Progenitor cell of endocrine pancreas (in vitro differentiated cells): ENCODE measurements at regions not wholly inside any gene's neighbourhood (a gene's known extent, or its start where the extent isn't known, plus 50 kb on each side); places are given as distances from the start of the nearest gene placed in this dataset.

Experiments
- DNase-seq: peaks from one replicate; pipeline ENCODE4 v3.0.0; 2021; ENCODE audit warnings: low spot score; ENCODE audit not compliant: unreplicated experiment
- H3K27ac Mint-ChIP-seq: 2 replicates; pipeline ENCODE4 v1.8.0; 2021; ENCODE audit warnings: mild to moderate bottlenecking, moderate library complexity, mixed read lengths
- H3K27me3 Mint-ChIP-seq: 2 replicates; pipeline ENCODE4 v1.8.0; 2021; ENCODE audit warnings: mixed read lengths
- H3K36me3 Mint-ChIP-seq: 2 replicates; pipeline ENCODE4 v1.8.0; 2022; ENCODE audit warnings: mixed read lengths; ENCODE audit not compliant: insufficient read depth
- H3K4me1 Mint-ChIP-seq: 2 replicates; pipeline ENCODE4 v1.8.0; 2021; ENCODE audit warnings: low read depth, mixed read lengths
- H3K4me3 Mint-ChIP-seq: 2 replicates; pipeline ENCODE4 v1.8.0; 2021; ENCODE audit warnings: low read depth, mild to moderate bottlenecking, moderate library complexity, mixed read lengths
- H3K9me3 Mint-ChIP-seq: 2 replicates; pipeline ENCODE4 v1.8.0; 2021; ENCODE audit warnings: low read depth, mixed read lengths
- TF ChIP-seq, protein P1 (sequence below): fragments of 200-600 bp; sonication (generic); IDR thresholded peaks from one replicate; pipeline ENCODE4 v1.5.0; 2021; ENCODE audit warnings: antibody characterized with exemption, mild to moderate bottlenecking; ENCODE audit not compliant: unreplicated experiment

DNA sequence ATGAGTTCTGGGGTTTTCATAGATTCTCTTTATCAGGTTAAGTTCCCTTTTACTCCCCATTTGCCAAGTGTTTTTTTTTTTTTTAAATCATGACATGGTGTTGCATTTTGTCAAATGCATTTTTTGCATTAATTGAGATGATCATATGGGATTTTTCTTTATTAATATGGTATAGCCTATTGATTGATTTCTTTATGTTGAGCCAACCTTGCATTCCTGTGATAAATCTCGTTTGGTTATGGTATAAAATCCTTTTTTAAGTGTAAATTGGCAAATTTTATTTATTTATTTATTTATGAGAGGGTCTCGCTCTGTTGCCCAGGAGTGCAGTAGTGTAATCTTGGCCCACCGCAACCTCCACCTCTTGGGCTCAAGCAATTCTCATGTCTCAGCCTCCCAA, 81.5 kb upstream of the ACVR1 start:
- Mint-ChIP-seq H3K9me3 (peaks cover 27% of the 10 kb centered on the region), H3K4me1 (no peaks in the 10 kb centered on the region), H3K36me3 (no peaks in the 10 kb centered on the region), H3K27ac (no peak overlapping the region), H3K4me3 (no peak overlapping the region), H3K27me3 (no peaks in the 10 kb centered on the region)
- TF ChIP-seq, protein P1, sequence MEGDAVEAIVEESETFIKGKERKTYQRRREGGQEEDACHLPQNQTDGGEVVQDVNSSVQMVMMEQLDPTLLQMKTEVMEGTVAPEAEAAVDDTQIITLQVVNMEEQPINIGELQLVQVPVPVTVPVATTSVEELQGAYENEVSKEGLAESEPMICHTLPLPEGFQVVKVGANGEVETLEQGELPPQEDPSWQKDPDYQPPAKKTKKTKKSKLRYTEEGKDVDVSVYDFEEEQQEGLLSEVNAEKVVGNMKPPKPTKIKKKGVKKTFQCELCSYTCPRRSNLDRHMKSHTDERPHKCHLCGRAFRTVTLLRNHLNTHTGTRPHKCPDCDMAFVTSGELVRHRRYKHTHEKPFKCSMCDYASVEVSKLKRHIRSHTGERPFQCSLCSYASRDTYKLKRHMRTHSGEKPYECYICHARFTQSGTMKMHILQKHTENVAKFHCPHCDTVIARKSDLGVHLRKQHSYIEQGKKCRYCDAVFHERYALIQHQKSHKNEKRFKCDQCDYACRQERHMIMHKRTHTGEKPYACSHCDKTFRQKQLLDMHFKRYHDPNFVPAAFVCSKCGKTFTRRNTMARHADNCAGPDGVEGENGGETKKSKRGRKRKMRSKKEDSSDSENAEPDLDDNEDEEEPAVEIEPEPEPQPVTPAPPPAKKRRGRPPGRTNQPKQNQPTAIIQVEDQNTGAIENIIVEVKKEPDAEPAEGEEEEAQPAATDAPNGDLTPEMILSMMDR, result no peak
- DNase-seq, result no peak

DNA sequence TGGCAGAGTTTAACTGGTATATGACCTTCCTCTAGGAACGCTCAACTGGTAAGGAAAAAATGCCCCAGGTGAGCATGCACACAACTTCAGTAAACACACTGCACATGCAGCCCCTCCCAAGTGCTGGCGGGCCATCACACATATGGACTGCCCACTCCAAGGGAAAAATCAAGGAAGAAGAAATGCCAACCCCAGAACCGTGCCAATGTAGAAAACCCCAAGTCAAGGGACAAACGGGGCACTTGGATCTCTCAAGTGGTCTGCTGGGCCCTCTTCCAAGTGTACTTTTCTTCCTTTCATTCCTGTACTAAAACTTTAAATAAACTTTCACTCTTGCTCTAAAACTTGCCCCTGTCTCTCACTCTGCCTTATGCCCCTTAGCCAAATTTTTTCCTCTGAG, 76.4 kb upstream of the ACVR1 start:
- H3K4me1 Mint-ChIP-seq, result no peaks in the 10 kb centered on the region
- H3K27me3 Mint-ChIP-seq, result peaks cover 5% of the 10 kb centered on the region
- no peak overlapping the region for H3K4me3 Mint-ChIP-seq
- no peak overlapping the region for H3K27ac Mint-ChIP-seq
- no peaks in the 10 kb centered on the region for H3K36me3 Mint-ChIP-seq
- H3K9me3 Mint-ChIP-seq, result peaks cover 9% of the 10 kb centered on the region
- no peak for DNase-seq
- TF ChIP-seq, protein P1, result no peak

DNA sequence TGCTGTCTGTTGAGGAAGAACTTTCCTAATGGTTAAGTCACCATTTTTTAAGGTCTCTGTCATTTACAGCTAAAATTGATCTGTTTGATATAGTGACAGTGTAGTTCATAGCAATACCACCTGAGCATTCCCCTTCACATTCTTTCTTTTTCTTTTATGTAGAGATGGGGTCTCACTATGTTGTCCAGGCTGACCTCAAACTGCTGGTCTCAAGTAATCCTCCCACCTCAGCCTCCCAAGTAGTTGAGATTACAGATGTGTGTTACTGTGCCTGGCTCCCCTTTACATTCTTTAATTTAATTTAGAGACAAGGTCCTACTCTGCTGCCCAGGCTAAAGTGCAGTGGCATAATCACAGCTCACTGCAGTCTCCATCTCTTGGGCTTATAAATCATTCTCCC, 72.7 kb upstream of the ACVR1 start:
- no peak for DNase-seq
- Mint-ChIP-seq H3K36me3 (no peaks in the 10 kb centered on the region), H3K9me3 (no peaks in the 10 kb centered on the region), H3K4me3 (no peak overlapping the region), H3K4me1 (no peaks in the 10 kb centered on the region), H3K27ac (no peak overlapping the region), H3K27me3 (peaks cover 23% of the 10 kb centered on the region)
- TF ChIP-seq, protein P1, result no peak

DNA sequence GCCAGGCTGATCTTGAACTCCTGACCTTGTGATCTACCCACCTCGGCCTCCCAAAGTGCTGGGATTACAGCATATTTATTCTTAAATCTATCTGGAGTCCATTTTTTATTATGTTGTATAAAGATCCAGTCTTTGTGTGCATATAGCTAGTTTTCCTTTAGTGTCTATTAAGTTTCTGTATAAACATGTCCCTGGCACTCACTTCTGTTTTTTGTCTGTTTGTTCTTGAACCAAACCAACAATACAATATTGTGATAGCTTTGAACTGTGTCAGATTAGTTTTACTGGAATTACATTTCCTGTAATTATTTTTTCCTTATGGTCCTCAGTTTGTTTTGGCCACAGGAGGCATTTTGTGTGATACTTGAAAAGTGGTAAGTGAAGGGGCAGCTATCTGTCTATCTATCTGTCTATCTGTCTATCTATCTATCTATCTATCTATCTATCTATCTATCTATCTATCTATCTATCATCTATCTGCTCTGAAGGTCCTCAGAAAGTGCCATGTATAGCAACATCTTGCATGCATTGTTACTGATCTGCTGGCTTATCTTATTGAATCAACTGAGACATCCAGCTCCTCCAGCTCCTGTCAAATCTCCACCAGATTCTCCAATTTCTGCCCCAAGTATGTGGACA, 70.9 kb upstream of the ACVR1 start:
- Mint-ChIP-seq H3K4me3 (no peak overlapping the region), H3K9me3 (no peaks in the 10 kb centered on the region), H3K4me1 (no peaks in the 10 kb centered on the region), H3K27me3 (peaks cover 34% of the 10 kb centered on the region), H3K36me3 (no peaks in the 10 kb centered on the region), H3K27ac (no peak overlapping the region)
- TF ChIP-seq, protein P1, result no peak
- DNase-seq, result no peak

DNA sequence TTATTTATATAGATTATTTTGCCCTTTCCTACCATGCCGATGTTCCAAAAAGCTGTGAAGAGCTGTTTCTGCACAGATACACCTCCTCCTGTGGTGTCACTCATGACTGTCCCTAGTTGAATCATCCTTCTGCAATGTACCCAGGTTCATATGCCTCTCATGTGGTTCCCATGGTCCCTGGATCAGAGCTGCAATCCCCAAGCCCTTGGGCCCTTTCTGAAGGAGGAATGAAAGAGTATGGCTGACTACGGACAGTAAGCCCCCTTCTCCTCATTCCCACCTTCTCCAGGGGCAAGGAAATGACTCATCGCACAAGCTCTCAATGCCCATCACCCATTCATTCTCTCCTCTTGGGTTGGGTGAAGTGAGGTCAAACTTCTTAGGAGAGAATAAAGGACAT, 63.9 kb upstream of the ACVR1 start:
- TF ChIP-seq, protein P1, result no peak
- no peak for DNase-seq
- Mint-ChIP-seq H3K4me1 (peaks cover 20% of the 10 kb centered on the region), H3K27ac (no peak overlapping the region), H3K9me3 (no peaks in the 10 kb centered on the region), H3K27me3 (peaks cover 46% of the 10 kb centered on the region), H3K36me3 (no peaks in the 10 kb centered on the region), H3K4me3 (no peak overlapping the region)
